Breast epithelium (tissue), 4 donors: ENCODE measurements at regions not wholly inside any gene's neighbourhood (a gene's known extent, or its start where the extent isn't known, plus 50 kb on each side); places are given as distances from the start of the nearest gene placed in this dataset.
A peak's percentile ranks its signal among the peaks of the same experiment; 100 is the strongest.

Source experiments
- DNase-seq, 2 donors: peaks; one replicate each; pipeline ENCODE4 v3.0.0-alpha.2; 2019; ENCODE audit warnings: low spot score in 2 of 2
- H3K27ac ChIP-seq, 2 donors: fragments of 200-600 bp; sonication (generic) in 1 of 2; one replicate each; pipeline ENCODE4 v1.5.1; 2016 to 2019; ENCODE audit warnings: mild to moderate bottlenecking in 1 of 2
- H3K27me3 ChIP-seq, 2 donors: fragments of 200-600 bp; sonication (generic) in 1 of 2; one replicate each; pipeline versions ENCODE4 v1.5.1 to v1.6.0; 2017 to 2019; ENCODE audit warnings: control low read depth in 1 of 2, mild to moderate bottlenecking in 1 of 2
- H3K36me3 ChIP-seq: fragments of 200-600 bp; one replicate; pipeline ENCODE4 v1.5.1; 2019
- H3K4me1 ChIP-seq, 2 donors: fragments of 200-600 bp; sonication (generic); one replicate each; pipeline ENCODE4 v1.5.1; 2016 to 2019; ENCODE audit warnings: control low read depth in 1 of 2
- H3K4me3 ChIP-seq, 3 donors: fragments of 200-600 bp; sonication (generic); 1 replicate in 2 of 3; 2 replicates in 1 of 3; pipeline ENCODE4 v1.5.1; 2016 to 2019; ENCODE audit warnings: mild to moderate bottlenecking in 3 of 3, moderate library complexity in 2 of 3
- H3K9me3 ChIP-seq, 2 donors: fragments of 200-600 bp; sonication (generic) in 1 of 2; one replicate each; pipeline ENCODE4 v1.5.1; 2016 to 2019; ENCODE audit warnings: control low read depth in 1 of 2
- POLR2A ChIP-seq: fragments of 450-650 bp; IDR thresholded peaks from one replicate; pipeline ENCODE4 v1.6.1; 2016; ENCODE audit warnings: antibody characterized with exemption, mild to moderate bottlenecking, moderate library complexity
- POLR2AphosphoS5 ChIP-seq, 3 donors: sonication (generic); formaldehyde crosslinking; IDR thresholded peaks; one replicate each; pipeline ENCODE4 v1.6.1; 2017; ENCODE audit warnings: antibody characterized with exemption in 3 of 3
- intact Hi-C: fragments of 100-400 bp; cut with DNase I; formaldehyde crosslinking; loops from one replicate; pipeline ENCODE4 v1.15.1; 2023; ENCODE audit warnings: low total_unique reads
- TF ChIP-seq, protein P1 (sequence below), 3 donors: fragments of 450-650 bp; IDR thresholded peaks; one replicate each; pipeline ENCODE4 v1.5.1; 2016 to 2017; ENCODE audit warnings: antibody characterized with exemption in 3 of 3, mild to moderate bottlenecking in 3 of 3, moderate library complexity in 3 of 3

DNA sequence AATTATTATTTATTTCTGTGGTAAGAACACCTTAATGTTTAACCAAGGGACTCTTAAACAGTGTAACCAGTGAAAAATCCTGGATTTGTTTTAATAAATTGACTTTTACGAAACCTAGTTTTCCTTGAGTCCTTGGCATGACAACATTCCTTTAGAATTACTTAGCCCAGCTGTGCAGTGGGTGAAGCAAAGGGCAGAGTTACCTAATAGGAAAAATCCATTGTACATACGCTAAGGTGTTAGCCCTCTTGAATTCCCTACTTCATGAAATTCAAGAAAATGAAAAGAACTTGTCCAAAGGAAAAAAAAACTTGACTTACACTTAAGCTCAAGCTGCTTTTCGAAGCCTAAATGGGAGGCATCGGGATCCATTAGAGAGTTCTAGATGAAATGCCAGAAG lies 852.0 kb upstream of the ADAMTS5 start:
- TF ChIP-seq POLR2A (no peak), POLR2AphosphoS5 (IDR thresholded peaks at IDR 0.05) (no peak)
- TF ChIP-seq, protein P1, sequence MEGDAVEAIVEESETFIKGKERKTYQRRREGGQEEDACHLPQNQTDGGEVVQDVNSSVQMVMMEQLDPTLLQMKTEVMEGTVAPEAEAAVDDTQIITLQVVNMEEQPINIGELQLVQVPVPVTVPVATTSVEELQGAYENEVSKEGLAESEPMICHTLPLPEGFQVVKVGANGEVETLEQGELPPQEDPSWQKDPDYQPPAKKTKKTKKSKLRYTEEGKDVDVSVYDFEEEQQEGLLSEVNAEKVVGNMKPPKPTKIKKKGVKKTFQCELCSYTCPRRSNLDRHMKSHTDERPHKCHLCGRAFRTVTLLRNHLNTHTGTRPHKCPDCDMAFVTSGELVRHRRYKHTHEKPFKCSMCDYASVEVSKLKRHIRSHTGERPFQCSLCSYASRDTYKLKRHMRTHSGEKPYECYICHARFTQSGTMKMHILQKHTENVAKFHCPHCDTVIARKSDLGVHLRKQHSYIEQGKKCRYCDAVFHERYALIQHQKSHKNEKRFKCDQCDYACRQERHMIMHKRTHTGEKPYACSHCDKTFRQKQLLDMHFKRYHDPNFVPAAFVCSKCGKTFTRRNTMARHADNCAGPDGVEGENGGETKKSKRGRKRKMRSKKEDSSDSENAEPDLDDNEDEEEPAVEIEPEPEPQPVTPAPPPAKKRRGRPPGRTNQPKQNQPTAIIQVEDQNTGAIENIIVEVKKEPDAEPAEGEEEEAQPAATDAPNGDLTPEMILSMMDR (IDR thresholded peaks at IDR 0.05): no peak
- Histone ChIP-seq H3K36me3 (no peaks in the 10 kb centered on the region), H3K27me3 (no peaks in the 10 kb centered on the region), H3K27ac (peak overlapping the region in 1 of 2 donors; percentile 34), H3K4me1 (no peaks in the 10 kb centered on the region), H3K4me3 (no peak overlapping the region), H3K9me3 (no peaks in the 10 kb centered on the region)
- intact Hi-C loops: no loop called here
- DNase-seq: no peak

DNA sequence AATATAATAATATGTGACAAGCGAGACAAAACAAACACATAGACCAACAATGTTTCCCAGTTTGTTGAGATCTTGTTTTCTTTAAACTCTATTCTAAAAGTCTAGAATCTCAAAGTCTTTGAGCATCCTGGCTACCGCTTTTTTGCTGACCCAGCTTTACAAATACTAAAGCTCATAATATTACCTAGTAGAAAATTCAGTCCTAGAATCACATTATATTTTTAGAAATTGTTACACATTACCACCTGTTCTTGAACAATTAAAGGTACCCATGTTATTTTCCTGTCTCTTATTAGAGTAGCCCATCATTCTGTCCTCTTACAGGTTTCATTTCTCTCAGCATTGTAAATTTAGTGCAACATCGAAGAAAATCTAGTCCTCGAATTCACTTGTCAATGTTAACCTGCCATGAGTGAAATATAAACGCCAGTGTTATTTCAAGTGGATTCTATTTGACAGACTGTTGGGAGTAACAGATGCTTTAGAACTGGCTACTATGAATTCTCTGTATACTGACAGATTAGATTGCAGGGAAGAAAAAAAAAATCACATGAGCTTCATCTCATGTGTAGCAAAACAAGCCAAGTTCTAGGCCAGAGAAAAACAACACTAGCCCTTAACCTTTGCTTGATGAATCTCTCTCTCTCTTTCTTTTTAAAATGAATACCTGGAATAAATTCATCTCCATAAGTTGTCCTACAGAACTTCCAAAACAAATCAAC lies 851.2 kb upstream of the ADAMTS5 start:
- TF ChIP-seq, protein P1 (IDR thresholded peaks at IDR 0.05): no peak
- TF ChIP-seq POLR2AphosphoS5 (IDR thresholded peaks at IDR 0.05) (no peak), POLR2A (no peak)
- intact Hi-C loops: no loop called here
- Histone ChIP-seq H3K27me3 (no peaks in the 10 kb centered on the region), H3K36me3 (no peaks in the 10 kb centered on the region), H3K4me1 (no peaks in the 10 kb centered on the region), H3K9me3 (no peaks in the 10 kb centered on the region), H3K27ac (no peak overlapping the region), H3K4me3 (no peak overlapping the region)
- DNase-seq: no peak

DNA sequence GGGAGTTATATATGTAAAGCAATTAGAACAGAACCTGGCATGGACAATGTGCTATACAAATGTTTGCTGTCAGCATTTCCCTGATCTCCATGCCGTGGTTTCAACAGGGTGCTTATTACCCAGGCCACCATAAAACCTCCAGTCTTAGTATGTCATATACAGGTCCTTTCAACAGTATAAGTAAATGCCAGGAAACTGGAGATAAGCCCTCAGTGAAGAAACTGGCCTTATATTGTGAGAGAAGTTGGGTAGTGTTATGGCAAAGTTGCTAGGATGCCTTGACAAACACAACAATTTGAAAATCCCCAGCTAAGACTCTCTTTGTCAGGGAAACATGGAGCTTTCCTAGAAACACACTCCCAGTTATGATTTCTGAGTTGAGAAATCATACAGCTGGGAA lies 850.2 kb upstream of the ADAMTS5 start:
- no peaks in the 10 kb centered on the region for H3K36me3 ChIP-seq
- no peaks in the 10 kb centered on the region for H3K27me3 ChIP-seq
- no peaks in the 10 kb centered on the region for H3K9me3 ChIP-seq
- intact Hi-C loops: no loop called here
- no peaks in the 10 kb centered on the region for H3K4me1 ChIP-seq
- H3K4me3 ChIP-seq: no peak overlapping the region
- no peak for DNase-seq
- no peak overlapping the region for H3K27ac ChIP-seq
- TF ChIP-seq, protein P1 (IDR thresholded peaks at IDR 0.05): no peak
- TF ChIP-seq POLR2AphosphoS5 (IDR thresholded peaks at IDR 0.05) (no peak), POLR2A (no peak)

DNA sequence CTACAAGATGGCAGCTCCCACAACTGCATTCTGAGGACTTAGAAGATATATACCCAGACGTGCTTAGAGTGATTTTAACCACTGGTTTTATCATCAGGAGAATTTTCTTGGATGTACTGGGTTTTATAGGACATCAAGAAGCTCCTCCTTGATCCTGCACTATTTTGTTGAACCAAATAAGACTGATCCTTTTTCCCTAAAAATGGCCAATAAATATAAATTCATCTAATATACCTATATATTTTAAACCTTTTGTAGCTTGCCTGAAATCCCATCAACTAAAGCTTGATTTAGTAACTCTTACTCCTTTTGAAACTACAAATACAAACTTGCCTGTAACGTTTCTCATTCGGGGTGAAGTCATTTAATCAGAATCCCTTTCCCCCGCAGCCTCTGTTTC lies 849.4 kb upstream of the ADAMTS5 start:
- H3K36me3 ChIP-seq: no peaks in the 10 kb centered on the region
- intact Hi-C loops: no loop called here
- no peak for DNase-seq
- no peak for TF ChIP-seq POLR2AphosphoS5 (IDR thresholded peaks at IDR 0.05)
- TF ChIP-seq POLR2A: no peak
- TF ChIP-seq, protein P1 (IDR thresholded peaks at IDR 0.05): no peak
- no peaks in the 10 kb centered on the region for H3K4me1 ChIP-seq
- no peak overlapping the region for H3K27ac ChIP-seq
- H3K27me3 ChIP-seq: no peaks in the 10 kb centered on the region
- no peak overlapping the region for H3K4me3 ChIP-seq
- H3K9me3 ChIP-seq: no peaks in the 10 kb centered on the region

DNA sequence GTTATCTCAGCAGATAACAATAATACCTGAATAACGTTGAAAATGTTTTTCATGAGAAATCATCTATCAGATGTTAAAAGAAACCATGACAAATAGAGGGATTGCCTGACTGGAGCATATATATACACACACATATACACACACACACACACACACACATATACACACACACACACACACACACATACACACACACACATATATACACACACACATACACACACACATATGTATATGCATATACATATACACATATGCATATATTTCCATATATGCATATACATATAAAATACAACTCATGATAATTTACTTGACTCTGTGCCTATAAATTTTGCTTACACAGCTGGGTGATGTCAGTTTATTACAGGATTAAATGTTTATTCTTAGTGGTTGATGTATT lies 847.3 kb upstream of the ADAMTS5 start:
- Histone ChIP-seq H3K27ac (no peak overlapping the region), H3K9me3 (no peaks in the 10 kb centered on the region)
- intact Hi-C loops: no loop called here

More for the DNA sequence above, 847.3 kb upstream of the ADAMTS5 start:
- H3K36me3 ChIP-seq: no peaks in the 10 kb centered on the region
- H3K4me3 ChIP-seq: no peak overlapping the region
- no peak for DNase-seq
- TF ChIP-seq POLR2AphosphoS5 (IDR thresholded peaks at IDR 0.05) (no peak), POLR2A (no peak)
- TF ChIP-seq, protein P1 (IDR thresholded peaks at IDR 0.05): no peak
- no peaks in the 10 kb centered on the region for H3K4me1 ChIP-seq
- H3K27me3 ChIP-seq: no peaks in the 10 kb centered on the region
